Testis (tissue), 2 donors: ENCODE measurements at regions not wholly inside any gene's neighbourhood (a gene's known extent, or its start where the extent isn't known, plus 50 kb on each side); places are given as distances from the start of the nearest gene placed in this dataset.

Source experiments
- CTCF ChIP-seq, 3 experiments: fragments of 450-650 bp in 2 of 3; fragments of 200-600 bp in 1 of 3; sonication (generic) in 1 of 3; IDR thresholded peaks; one replicate each; pipeline ENCODE4 v1.5.1; 2016 to 2019; ENCODE audit warnings: antibody characterized with exemption in 3 of 3, mild to moderate bottlenecking in 2 of 3, moderate library complexity in 1 of 3
- POLR2A ChIP-seq: fragments of 450-650 bp; IDR thresholded peaks from one replicate; pipeline ENCODE4 v1.6.1; 2017; ENCODE audit warnings: antibody characterized with exemption, mild to moderate bottlenecking, moderate library complexity

- no peak for TF ChIP-seq CTCF (IDR thresholded peaks at IDR 0.05)
- no peak for TF ChIP-seq POLR2A
Observed at GRCh38 chr10:123289432-123289831, 135.2 kb downstream of the BUB3 start.
